ENCODE measurements at regions not wholly inside any gene's neighbourhood (a gene's known extent, or its start where the extent isn't known, plus 50 kb on each side); places are given as distances from the start of the nearest gene placed in this dataset.

- H3K27ac ChIP-seq (ENCODE audit: low read depth, low read length): no peak overlapping the region
- H3K36me3 ChIP-seq (ENCODE audit: insufficient read depth, low read length): no peaks in the 10 kb centered on the region
- Mint-ChIP-seq H3K27ac (ENCODE audit: unreplicated experiment) (no peak overlapping the region), H3K36me3 (ENCODE audit: low read depth, unreplicated experiment) (no peaks in the 10 kb centered on the region), H3K4me1 (ENCODE audit: low read depth, unreplicated experiment) (no peaks in the 10 kb centered on the region), H3K4me3 (ENCODE audit: unreplicated experiment) (no peak overlapping the region), H3K9me3 (ENCODE audit: unreplicated experiment) (no peaks in the 10 kb centered on the region), H3K27me3 (ENCODE audit: low read depth, unreplicated experiment) (peaks cover 1% of the 10 kb centered on the region)
- H3K9me3 ChIP-seq (ENCODE audit: insufficient read depth, low read depth, low read length): no peaks in the 10 kb centered on the region
- H3K4me2 ChIP-seq (ENCODE audit: low read length): no peak overlapping the region
- H3K4me1 ChIP-seq (ENCODE audit: insufficient read depth, low read length): no peaks in the 10 kb centered on the region
- no peaks in the 10 kb centered on the region for H4K20me1 ChIP-seq (ENCODE audit: insufficient read depth, low read length)
- TF ChIP-seq EZH2 (IDR thresholded peaks at IDR 0.05; ENCODE audit: insufficient read depth, low read length): no peak
- TF ChIP-seq CTCF (IDR thresholded peaks at IDR 0.05; ENCODE audit: insufficient read depth, low read depth, low read length): no peak
- peaks cover 8% of the 10 kb centered on the region for H3K27me3 ChIP-seq (ENCODE audit: insufficient read depth, low read length)
- FAIRE-seq (no peak), DNase-seq (ENCODE audit: low read depth) (no peak)
- no peak overlapping the region for H2AFZ ChIP-seq (ENCODE audit: low read depth, low read length)
- no peak overlapping the region for H3K9ac ChIP-seq (ENCODE audit: low read length)
- H3K4me3 ChIP-seq (ENCODE audit: insufficient read depth, low read depth, low read length): no peak overlapping the region
- H3K79me2 ChIP-seq (ENCODE audit: insufficient read depth, low read length): no peaks in the 10 kb centered on the region
These were observed 77.1 kb upstream of the SELENOP start for GRCh38 chr5:42888771-42889170.

- no peaks in the 10 kb centered on the region for H3K9me3 ChIP-seq (ENCODE audit: insufficient read depth, low read depth, low read length)
- H3K79me2 ChIP-seq (ENCODE audit: insufficient read depth, low read length): no peaks in the 10 kb centered on the region
- H3K4me3 ChIP-seq (ENCODE audit: insufficient read depth, low read depth, low read length): no peak overlapping the region
- no peaks in the 10 kb centered on the region for H3K36me3 Mint-ChIP-seq (ENCODE audit: low read depth, unreplicated experiment)
- H2AFZ ChIP-seq (ENCODE audit: low read depth, low read length): no peak overlapping the region
- no peaks in the 10 kb centered on the region for H3K4me1 Mint-ChIP-seq (ENCODE audit: low read depth, unreplicated experiment)
- no peak for TF ChIP-seq CTCF (IDR thresholded peaks at IDR 0.05; ENCODE audit: insufficient read depth, low read depth, low read length)
- no peak for TF ChIP-seq EZH2 (IDR thresholded peaks at IDR 0.05; ENCODE audit: insufficient read depth, low read length)
- no peaks in the 10 kb centered on the region for H3K4me1 ChIP-seq (ENCODE audit: insufficient read depth, low read length)
- H3K9me3 Mint-ChIP-seq (ENCODE audit: unreplicated experiment): no peaks in the 10 kb centered on the region
- H3K36me3 ChIP-seq (ENCODE audit: insufficient read depth, low read length): no peaks in the 10 kb centered on the region
- no peak overlapping the region for H3K4me2 ChIP-seq (ENCODE audit: low read length)
- no peak for DNase-seq (ENCODE audit: low read depth)
- no peak overlapping the region for H3K9ac ChIP-seq (ENCODE audit: low read length)
- peaks cover 8% of the 10 kb centered on the region for H3K27me3 ChIP-seq (ENCODE audit: insufficient read depth, low read length)
- peaks cover 1% of the 10 kb centered on the region for H3K27me3 Mint-ChIP-seq (ENCODE audit: low read depth, unreplicated experiment)
- no peaks in the 10 kb centered on the region for H4K20me1 ChIP-seq (ENCODE audit: insufficient read depth, low read length)
- FAIRE-seq: no peak
- no peak overlapping the region for H3K27ac ChIP-seq (ENCODE audit: low read depth, low read length)
- H3K27ac Mint-ChIP-seq (ENCODE audit: unreplicated experiment): no peak overlapping the region
- H3K4me3 Mint-ChIP-seq (ENCODE audit: unreplicated experiment): no peak overlapping the region
These were observed 75.9 kb upstream of the SELENOP start for GRCh38 chr5:42887575-42887974.

GRCh38 chr5:42887097-42887496 is 75.4 kb upstream of the SELENOP start:
- no peaks in the 10 kb centered on the region for H3K36me3 Mint-ChIP-seq (ENCODE audit: low read depth, unreplicated experiment)
- Histone ChIP-seq H3K4me2 (ENCODE audit: low read length) (no peak overlapping the region), H3K4me1 (ENCODE audit: insufficient read depth, low read length) (no peaks in the 10 kb centered on the region), H3K9ac (ENCODE audit: low read length) (no peak overlapping the region), H3K9me3 (ENCODE audit: insufficient read depth, low read depth, low read length) (no peaks in the 10 kb centered on the region), H3K79me2 (ENCODE audit: insufficient read depth, low read length) (no peaks in the 10 kb centered on the region), H4K20me1 (ENCODE audit: insufficient read depth, low read length) (no peaks in the 10 kb centered on the region), H3K4me3 (ENCODE audit: insufficient read depth, low read depth, low read length) (no peak overlapping the region), H3K27ac (ENCODE audit: low read depth, low read length) (no peak overlapping the region), H2AFZ (ENCODE audit: low read depth, low read length) (no peak overlapping the region), H3K27me3 (ENCODE audit: insufficient read depth, low read length) (peaks cover 8% of the 10 kb centered on the region), H3K36me3 (ENCODE audit: insufficient read depth, low read length) (no peaks in the 10 kb centered on the region)
- FAIRE-seq: no peak
- H3K4me3 Mint-ChIP-seq (ENCODE audit: unreplicated experiment): no peak overlapping the region
- H3K9me3 Mint-ChIP-seq (ENCODE audit: unreplicated experiment): no peaks in the 10 kb centered on the region
- no peak overlapping the region for H3K27ac Mint-ChIP-seq (ENCODE audit: unreplicated experiment)
- no peaks in the 10 kb centered on the region for H3K4me1 Mint-ChIP-seq (ENCODE audit: low read depth, unreplicated experiment)
- no peak for DNase-seq (ENCODE audit: low read depth)
- TF ChIP-seq EZH2 (IDR thresholded peaks at IDR 0.05; ENCODE audit: insufficient read depth, low read length) (no peak), CTCF (IDR thresholded peaks at IDR 0.05; ENCODE audit: insufficient read depth, low read depth, low read length) (no peak)
- H3K27me3 Mint-ChIP-seq (ENCODE audit: low read depth, unreplicated experiment): peaks cover 1% of the 10 kb centered on the region
